ENCODE measurements at regions not wholly inside any gene's neighbourhood (a gene's known extent, or its start where the extent isn't known, plus 50 kb on each side); places are given as distances from the start of the nearest gene placed in this dataset.

DNA sequence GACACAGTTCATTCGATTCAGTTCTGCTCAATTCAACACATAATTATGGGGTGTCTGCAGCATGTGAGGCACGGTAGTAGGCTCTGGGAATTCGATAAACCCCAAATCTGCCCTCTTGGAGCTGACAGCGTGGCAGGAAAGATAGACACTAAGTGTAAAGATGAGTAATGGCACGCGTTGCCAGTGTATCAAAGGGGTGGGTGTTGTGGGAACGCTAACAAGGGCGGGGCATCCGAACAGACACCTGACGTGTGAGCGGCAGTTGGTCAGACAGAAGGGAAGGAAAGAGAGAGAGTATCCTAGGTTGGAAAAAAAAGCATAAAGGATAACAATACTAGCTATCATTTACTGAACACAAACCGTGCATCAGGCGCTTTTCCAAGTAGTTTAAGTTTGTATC lies 125.7 kb upstream of the HAAO start:
- DNase-seq (ENCODE audit: low spot score) = no peak

DNA sequence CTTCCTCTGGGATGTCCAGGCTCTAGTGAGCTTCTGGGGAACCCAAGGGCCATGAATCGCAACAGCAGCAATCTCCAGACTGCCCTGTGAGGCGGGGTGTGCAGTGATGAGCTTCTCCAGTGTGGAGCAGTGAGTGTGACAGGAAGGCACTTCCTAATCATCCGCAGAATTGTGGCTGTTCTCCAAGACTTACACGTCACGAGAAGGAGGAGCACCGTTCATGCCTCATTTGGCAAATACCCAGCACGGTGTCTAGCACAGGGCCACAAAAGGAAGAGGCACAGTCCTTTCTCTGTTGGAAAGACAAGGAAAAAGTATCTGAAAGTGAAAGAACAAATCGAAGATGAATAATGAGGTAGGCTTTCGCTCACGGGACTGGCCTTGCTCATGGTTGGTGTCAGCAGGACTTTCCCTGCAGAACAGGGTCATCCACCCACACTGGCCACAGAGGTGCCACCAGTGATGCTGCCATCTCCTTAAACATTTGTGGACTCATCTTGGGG lies 125.1 kb upstream of the HAAO start:
- no peak for DNase-seq (ENCODE audit: low spot score)

DNA sequence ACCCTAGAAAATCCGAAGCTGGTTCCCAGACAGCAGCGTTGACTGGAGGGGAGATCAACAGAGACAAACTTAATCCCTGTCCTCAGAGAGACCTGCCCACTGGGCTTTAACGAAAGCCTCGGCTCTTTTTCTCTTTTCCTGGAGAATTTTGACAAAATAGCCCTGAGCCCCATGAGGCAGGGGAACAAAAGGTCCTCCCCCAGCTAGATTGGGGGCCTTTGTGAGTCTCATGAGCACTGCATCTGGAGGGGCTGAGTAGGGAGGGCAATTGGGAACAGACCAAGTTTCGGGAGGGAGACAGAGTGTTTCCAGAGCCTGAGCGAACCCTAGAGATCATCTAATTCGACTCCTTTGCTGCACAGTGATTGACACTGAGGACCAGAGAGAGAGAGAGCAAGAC lies 123.9 kb upstream of the HAAO start:
- no peak for DNase-seq (ENCODE audit: low spot score)

DNA sequence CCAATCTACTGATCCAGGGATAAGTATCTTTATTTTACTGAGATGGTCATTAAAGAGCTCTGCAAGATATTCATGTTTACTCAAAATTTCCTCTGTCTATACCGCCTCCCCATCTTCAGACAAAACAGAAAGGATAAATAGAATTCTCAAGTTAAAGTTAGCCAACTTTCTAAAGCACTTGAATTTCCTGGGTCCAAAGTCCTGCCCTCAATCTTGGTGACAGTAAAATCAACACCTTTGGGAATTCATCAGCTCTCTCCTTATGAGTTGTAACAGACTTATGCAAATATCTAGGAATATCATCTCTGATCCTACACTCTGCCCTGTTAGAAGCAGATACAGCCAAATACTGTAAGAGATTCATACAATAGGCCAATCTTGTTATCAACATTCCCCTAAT lies 122.5 kb upstream of the HAAO start:
- no peak for DNase-seq (ENCODE audit: low spot score)

DNA sequence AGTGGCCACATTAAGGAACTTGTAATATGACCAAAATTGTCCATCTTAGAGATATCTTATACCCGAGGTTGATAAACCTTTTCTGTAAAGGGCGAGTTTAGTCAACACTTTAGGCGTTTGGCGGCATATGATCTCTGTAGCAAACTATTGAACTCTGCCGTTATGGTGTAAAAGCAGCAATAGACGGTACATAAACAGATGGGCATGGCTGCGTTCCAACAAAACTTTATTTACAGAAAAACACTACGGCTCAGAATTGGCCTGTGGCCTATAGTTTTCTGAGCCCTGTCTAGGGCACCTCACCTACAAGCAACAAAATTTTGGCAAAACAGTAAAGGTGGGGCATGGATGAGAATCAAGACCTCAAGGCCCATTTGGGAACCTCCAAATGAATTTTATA lies 121.9 kb upstream of the HAAO start:
- no peak for DNase-seq (ENCODE audit: low spot score)

DNA sequence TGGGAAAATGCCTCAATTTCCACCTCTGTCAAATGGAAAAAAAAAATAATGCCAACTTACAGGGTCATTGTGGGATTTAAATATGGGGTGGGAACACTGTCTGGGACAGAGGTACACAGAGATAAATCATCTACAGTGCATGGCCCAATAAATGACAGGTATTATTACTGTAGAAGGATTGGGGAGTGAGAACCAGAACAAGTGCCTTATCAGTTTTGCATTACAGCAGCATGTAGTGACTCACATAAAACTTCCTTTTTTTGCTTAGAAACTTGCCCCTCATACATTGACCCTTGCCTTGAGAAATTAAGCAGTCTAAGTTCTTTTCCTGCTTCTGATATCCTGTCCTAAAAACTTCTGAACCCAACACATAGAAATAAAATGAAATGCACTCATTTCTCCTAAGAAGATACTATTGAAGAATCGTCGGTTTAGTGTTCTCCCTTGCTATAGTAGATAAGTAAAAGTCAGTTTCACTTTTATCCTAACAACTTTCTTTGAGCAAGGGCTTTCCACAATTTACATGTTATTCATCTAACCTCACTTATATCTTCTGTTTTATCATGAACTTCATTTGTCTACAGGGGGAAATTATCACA lies 121.0 kb upstream of the HAAO start:
- DNase-seq (ENCODE audit: low spot score) = no peak

DNA sequence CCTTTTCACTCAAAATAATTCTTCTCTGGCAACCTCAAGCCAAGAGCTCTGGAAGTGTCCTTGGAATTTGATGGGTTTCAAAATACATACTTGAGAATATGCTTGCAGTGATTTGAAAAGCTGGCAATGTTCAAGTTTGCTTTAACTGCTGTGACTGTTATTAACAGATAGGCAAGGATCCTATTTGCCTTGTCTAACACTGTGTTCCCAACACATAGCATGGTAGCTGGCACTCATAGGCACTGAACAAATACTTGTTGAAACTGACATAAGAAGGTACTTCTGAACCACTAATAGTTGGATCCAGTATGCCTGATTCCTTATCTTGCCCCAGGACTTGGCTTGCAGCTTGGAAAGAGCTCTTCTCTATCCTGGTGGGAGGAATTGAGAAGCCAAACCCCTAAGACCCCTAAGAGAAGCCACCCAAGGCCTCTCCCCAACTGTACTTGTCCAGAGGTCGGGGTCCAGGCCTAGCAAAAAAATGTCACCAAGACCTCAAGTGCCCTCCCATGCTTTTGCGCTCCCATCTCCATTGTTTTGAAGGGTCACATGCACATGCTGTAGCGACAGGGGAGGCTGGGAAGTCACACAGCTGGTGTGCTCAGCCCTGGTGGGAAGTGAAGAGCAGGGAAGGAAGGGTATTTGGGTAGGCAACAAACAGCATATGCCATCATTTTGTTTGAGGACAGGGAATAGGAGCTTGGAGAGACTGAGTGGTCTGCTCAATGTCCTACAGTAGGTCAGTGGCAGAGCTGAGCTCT lies 118.4 kb upstream of the HAAO start:
- no peak for DNase-seq (ENCODE audit: low spot score)

DNA sequence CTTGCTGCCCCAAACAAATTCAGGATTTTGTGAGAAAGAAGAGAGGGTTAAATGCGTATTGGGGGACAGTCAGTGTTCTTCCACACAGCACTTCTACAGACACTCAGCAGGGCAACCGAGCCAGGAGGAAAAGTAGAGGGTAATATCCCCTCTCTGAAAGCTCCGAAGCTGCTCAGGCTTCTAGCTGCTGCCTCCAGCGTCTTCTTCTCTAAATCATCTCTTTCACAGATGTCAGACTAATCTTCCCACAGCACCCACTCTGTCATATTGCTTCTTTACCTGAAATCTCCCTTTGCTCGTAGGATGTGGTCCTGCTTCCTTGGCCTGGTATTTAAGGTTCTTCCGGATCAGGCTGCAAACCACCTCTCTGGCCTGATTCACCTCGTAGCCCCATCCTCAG lies 117.6 kb upstream of the HAAO start:
- DNase-seq (ENCODE audit: low spot score) = no peak

DNA sequence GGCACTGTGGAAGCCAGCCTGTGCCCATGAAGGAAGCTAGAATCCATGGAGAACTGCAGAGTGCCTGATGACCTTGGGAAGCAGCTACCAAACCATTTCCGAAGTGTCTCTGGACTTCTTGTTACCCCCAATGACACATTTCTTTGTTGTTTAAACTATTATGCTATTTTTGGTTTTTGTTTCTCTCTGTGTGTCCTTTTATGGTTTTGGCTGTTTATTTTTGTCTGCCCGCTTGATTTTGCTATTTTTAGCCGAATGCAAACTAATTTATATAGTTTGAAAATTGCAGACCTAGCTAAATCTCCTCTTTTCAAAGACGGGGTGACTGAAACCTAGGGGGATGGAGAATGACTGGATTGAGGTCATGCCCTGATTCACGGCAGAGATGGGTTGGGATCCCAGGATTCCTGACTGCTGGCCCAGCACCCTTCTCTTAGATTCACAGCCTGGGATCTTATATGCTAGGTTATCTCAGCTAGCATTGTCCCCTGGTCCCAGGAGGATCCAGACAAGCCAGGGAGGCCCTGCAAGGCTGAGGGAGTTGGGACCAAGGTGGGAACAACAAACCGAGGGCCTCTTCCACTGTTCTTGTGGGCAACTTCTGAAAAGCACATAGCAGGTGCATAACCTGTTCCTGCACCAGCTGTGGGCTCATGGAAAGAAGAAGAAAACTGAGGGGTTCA lies 116.3 kb upstream of the HAAO start:
- DNase-seq (ENCODE audit: low spot score) = no peak

DNA sequence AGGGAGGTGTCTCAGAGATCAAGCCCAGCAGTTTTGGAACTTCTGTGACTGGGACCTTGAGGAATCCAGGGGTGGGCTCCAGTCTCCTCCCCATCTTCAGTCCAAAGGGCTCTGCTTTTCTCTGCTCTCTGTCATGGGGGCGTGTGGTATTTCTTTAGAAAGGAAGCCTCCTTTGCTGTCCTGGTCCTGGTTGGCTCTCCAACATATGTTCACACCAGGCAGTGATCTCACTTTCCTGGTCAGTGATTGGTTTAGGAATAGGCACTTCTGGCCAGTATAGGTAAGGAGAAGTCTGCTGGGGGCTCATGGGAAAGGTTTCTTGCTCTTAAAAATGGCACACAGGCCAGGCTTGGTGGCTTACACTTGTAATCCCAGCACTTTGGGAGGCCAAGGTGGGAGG lies 115.5 kb upstream of the HAAO start:
- no peak for DNase-seq (ENCODE audit: low spot score)

DNA sequence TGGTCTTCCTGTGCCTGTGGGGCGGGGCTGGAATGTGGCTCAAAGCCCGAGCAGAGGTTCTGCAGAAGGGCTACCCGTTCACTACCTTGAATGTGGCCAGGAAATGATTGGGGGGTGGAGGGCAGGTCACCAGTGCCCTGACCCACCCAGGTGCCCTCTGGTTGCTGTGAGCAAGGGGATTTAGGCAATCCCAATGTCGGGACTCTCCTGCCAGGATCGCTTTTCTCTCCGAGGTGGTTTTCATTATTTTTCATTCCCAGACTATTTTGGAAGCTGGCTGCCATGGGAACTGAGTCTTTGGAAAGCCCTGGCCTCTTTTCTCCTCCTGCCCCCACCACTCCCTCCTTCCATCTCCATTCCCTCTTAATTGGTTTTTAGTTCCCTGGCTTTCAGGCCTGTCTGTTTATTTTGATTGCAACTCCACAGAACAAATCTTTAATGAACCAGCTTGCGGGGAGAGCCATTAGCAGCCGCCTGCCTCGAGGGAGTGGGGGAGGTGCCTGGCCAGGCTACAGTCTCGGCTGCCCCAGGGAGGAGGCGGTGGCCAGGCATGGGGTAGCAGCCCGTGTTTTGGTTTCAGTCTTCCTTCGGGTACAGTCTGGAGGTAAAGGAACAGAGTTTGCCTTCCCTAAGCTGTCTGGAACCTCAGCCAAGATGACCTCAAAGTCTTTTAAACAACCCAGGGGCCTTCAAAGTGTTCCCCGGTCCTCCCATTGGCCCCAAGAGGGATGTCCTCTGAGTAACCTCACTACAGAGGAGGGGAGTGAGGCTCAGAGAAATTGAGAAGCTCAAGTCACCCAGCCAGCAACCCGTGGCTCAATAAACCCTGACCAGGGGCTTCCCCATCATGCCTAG lies 114.4 kb upstream of the HAAO start:
- no peak for DNase-seq (ENCODE audit: low spot score)

DNA sequence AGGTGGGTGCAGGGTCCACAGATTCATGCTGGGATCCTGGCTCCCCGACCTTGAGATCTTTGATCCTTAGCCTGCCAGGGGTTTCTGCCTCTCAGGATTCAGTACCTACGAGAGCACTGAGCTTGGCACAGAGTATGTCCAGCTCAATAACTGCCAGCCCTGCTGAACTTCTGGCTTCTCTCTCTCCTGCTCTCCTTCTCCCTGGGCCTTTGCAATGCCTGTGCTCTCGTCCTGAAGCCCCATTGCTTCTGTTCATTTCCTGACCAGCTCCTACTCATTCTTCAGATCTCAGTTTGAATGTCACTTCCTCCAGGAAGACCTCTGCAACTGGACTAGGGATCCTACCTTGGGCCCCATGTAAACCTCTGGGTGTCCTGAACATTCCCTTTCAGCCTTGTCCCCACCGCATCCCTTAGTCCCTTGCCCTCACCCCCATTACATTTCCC lies 113.8 kb upstream of the HAAO start:
- no peak for DNase-seq (ENCODE audit: low spot score)

DNA sequence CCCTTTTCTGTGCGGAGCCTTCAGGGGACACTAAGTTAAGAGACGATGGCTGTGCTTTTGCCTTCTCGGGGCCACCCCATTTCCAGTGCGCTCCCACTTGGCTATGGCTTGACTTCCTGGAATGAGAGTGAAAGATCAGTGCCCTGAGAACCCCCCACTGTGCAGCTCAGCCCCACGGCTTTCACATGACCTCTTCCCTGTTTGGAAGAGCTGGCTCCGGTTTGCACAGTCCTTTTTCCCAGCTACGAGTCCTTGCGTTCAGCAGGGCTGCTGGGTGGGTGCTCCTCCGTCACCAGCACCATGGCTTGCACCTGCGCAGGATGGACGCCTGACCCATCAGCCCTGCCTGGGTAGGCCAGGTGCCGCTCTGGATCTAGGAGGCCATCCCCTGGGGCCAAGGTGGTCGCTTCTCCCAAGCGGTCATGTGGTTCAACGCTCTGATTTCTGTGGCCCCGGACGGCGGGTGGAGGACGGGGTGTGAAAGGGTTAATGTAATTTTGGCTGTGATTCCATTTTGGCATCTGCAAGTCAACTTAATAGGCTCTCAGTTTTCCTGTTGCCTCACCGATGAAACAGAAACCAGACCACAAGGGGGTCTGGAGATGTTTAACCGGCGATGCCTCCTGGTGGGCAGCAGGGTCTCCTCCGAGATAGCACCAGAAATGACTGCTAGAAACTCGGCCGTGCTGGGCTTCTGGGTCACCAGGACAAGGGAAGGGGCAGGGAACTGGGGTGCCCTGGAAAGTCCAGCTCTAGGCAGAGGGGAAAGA lies 113.1 kb upstream of the HAAO start:
- no peak for DNase-seq (ENCODE audit: low spot score)

DNA sequence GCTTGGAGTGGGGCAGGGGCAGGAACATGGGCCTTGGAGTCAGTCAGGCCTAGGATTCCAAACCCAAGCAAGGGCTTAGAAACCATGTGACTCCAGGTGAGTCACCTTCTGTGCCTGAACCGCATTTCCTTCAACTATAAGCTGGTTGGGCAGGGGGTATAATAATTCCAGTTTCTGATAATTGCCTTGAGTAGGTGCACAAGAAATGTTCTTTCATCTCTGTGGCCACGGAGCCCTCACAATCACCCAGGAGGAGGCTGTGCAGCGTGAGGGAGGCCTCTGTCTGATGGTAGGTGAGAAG lies 112.1 kb upstream of the HAAO start:
- no peak for DNase-seq (ENCODE audit: low spot score)

DNA sequence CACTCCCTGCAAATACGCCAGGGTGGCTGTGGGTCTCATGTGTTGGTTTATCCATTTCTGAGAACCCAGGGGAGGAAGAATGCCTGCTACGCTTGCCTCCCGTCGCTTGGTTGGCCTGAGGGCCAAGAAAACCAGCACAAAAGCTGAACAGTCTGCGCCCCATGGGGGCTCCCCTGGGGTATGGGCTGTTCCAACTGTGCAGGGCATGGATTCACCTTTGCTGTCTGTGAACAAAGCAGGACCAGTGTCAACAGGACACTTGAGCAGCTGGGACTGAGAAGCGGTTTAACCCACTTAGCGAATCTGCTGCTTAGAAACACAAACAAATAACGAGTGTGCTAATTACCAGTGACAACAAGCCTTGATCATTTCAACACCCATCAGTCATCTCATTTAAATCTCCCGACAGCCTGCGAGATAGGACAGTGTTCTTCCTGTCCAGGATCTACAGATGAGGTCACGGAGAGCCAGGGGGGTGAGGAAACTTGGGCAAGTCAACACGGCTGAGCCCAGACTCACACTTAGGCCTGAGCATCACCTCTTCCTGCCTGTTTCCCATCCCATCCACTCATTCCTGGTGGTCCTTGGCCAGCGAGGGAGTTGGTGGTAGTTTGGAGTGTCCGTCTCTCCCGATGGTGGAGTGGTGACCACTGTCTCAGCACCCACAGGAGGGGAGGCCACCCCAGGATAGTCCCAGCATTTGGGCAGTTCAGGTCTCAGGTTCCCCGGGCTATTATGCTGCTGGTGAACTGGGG lies 111.6 kb upstream of the HAAO start:
- no peak for DNase-seq (ENCODE audit: low spot score)

DNA sequence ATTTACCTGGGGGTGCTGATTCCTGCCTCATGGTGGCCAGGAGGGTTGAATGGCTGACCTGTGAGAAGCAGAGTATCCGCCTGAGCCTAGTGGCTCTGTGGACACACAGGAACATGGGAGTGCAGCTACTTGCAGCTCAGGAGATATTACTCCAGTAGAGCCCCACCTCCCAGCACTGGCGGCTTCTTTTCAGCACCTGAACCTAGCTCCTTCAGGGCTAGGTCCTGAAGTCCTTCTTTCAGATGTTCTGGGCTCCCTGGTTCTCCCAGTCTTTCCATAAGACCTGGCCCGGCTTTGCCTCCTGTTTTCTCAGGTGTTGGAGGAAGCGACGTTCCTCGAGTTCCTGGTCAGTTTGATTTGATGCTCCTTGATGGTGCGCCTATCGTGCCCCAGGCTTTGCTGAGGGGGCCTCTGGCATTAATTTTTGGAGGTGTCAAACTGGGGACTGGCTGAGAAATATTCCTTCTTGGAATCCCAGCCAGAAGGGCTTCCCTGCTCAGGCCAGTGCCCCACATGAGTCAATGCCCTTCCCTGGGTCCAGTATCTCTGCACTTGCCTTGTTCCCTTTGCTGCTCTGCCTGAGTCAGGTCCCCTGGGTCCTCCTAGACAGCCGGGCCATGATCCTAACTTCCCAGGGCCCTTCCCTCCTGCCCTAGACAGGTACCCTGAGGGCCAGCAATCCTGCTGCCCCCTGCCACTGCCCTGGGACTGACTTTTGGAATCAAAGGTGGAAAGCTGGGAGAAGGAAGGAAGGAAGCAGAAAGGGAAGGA lies 110.7 kb upstream of the HAAO start:
- DNase-seq (ENCODE audit: low spot score) = no peak

DNA sequence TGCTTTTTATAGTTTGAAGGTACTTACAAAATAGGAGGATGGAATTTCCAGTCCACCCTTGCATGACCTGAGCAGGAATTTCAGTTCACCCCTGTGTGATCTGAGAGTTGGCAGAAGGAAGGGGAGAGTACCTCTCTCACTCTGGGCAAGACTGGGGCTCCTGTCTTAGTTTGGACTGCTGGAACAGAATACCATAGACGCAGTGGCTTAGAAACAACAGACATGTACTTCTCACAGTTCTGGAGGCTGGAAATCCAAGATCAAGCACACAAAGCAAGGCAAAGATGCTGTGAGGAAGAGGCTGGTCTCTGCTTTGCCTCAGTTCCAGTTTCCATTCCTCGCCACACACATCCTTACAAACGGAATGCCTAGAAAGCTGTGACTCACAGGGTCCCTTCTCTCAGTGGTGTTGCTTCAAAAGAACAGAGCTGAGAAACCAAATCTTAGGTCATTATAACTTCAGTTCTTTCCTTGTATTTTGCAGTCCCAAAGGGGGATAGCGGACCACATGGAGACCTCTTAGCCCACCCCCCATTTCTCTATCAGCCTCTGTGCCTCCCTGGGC lies 108.8 kb upstream of the HAAO start:
- no peak for DNase-seq (ENCODE audit: low spot score)

DNA sequence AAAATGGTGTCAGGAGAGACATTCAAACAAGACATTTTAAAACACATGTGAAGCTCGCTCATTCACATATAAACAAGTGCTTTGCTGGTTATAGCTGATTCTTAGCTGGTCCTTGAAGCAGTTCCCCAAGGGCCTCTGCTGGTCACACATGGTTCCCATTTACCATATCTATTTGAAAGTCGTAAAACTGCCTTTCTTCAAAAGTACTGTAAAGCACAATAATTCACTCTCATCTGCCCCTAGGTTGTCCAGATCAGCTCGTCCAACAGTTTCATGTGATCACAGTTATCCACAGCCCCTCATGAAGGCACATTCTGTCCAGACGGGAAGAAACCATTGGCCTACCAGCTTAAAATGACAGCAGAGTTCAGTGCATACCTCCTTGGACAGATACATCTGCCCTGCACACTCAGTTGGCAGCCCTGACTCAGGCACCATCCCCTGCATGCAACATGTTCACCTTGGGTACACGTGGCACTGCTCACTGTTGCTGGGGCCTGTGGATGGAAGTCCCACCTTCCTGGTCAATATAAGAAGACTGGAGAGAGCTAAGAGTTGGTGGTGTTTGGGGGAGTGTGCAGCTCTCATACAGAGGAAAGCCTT lies 108.0 kb upstream of the HAAO start:
- DNase-seq (ENCODE audit: low spot score) = no peak

DNA sequence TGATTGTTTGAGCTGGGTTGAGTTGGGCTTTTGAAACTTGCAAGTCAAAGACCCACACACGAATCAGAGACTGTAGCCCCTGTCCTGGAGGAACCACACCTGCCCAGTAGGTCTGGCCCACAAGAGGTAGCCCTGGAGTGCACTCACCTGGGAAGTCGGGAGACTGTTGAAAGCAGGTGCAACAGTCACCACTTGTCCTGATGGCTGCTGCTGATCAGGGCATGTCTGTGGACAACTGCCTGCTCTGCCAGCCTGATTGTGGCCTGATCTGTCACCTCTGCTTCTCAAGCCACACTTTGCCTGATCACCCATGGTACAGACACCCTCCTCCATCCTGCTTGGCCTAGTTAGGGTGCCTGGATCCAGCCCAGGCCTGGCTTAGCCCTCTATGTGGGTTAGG lies 105.0 kb upstream of the HAAO start:
- no peak for DNase-seq (ENCODE audit: low spot score)

DNA sequence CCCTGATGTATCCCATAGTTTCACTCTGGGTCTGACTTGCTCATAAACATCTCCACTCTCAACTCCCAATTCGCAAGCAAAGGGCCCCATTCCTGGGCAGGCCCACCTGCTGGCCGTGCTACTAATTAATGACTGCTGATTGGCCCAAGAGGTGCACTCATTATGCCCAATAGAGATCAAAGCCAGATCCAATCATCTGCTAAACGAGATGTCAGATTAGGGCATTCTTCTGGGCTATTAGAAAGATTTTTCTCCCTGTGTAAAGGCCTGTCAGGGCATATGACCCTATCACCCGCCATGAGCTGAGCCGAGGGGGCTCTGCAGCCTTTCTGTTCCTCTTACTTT lies 103.4 kb upstream of the HAAO start:
- DNase-seq (ENCODE audit: low spot score) = no peak
